ENCODE measurements at regions not wholly inside any gene's neighbourhood (a gene's known extent, or its start where the extent isn't known, plus 50 kb on each side); places are given as distances from the start of the nearest gene placed in this dataset.
"Not testable (repeated sequence)": the region's sequence is repeated elsewhere in the genome, so short reads cannot be mapped to it uniquely, and the experiment has no call there.

DNA sequence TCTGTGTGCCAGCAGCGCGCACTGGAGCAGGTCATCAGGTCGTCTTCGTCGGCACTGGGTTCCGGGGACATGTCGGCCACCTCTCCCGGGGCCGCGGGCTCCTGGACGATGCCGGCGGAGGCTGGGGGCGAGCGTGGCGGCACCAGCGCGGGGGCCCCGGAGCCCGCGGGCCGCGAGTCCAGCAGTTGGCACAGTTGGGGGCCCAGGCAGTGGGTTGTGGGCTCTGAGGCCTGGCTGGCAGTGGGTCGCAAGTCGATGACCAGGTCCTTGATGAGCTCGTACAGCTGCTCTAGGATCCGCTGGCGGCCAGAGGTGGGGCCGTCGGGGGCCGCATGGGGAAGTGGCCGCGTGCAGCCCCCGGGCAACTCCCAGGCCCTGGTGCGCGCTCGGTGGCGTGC, 300.5 kb downstream of the CCDC74A start:
- DNase-seq (ENCODE audit: low read depth in 2 of 2): no peak

DNA sequence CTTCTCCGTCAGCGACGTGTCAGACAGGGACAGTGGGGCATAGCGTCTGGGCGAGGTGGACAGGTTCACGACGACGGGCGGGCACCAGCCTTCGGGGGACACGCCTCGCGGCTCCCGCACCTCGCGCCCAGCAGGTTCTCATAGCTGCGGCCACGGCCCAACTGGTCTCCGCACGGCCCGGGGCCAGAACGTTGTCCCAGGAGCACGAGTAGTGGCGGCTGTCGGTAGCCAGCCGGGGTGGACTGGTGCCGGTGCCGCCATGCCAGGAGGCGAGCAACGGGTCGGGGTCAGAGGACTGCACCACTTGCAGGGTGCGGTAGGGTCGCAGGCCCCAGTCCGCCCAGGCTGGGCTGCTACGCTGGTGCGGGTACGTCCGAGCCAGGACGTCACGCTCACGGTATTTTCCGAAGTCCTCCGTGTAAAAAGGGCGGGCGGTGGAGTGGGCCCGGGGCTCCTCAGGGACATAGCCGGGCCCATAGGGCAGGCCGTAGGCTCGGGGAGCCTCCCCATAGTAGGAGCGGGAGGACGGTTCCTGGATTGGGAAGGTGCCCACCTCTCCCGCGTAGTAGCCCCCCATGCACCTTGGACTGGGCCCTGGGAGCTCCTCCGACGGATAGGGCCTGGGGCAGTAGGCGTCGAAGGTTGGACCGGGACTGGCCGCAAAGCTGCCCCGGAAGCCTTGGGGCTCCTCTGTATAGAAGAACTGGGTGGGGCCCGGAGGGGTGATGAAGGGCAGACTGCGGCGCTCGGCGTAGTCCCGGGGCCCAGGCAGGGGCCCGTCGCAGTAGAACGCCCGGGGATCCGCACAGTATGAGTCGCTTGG, 301.2 kb downstream of the CCDC74A start:
- not testable (repeated sequence) for DNase-seq (ENCODE audit: low read depth in 2 of 2)

DNA sequence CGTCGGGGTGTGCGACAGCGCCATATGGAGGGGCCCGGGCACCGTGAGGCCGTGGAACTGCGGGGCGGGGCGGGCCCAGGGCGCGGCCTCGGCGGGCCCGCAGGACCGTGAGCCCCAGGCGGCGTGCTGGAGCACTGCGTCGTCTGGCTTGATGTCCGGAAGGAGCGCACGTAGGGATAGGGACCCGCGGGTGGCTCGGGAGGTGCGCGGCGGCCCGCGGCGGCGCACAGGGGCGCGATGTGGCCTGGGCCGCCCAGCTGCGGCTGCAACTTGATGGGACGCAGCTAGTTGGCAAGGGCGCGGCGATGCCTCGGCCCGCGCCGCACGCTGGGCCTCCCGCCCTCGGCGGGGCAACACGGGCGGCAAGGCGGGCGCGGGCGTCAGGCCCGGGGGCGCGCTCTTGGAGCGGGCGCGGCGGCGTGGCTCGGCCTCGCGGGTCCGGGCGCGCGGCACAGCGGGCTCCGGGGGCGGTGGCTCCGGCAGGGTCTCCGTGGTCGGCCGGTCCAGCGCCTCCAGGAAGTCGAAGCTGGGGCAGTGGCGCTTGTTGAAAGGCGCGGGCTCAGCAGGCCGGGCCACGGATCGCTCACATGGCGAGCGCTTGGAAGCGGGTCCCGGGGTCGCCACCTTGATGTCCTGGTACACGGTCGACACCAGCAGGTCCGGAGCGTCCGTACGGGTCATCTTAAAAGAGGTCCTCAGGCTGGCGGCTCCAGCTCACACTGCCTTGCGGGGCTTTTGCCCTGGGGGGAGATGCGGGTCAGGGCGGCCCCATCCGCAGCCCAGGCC, 302.0 kb downstream of the CCDC74A start:
- DNase-seq (ENCODE audit: low read depth in 2 of 2): not testable (repeated sequence)

DNA sequence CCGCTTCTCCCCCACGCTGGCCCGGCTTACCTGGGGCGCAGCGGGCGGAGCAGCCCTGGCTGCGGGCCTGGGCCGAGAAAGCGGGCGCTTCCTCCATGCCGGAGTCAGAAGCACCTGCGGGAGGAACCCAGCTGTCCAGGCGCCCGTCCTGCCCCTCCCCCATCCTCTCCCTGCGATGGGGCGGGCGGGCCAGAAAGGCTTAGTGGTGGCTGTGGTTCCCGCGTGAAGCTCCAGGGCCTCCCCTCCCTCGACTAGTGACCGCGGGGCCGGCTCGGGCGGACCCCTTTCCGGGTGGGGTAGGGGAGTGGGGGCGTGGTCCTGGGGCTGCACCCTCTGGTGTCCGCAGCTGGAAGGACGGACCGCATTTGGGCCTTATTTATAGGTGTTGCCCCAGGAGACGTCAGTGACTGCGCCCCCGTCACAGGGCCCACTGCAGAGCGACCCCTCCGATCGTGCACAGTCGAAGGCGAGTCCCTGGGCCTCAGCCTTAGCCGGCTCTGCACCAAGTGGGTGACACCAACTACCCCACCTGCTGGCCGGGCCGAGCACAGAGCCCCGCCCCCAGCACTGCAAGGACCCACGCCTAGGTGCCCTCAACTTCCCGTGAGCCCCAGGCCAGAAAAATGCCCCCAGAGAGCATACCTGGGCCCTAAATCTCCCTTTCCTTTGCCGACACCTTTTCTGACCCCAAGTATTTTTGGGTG, 302.7 kb downstream of the CCDC74A start:
- not testable (repeated sequence) for DNase-seq (ENCODE audit: low read depth in 2 of 2)

DNA sequence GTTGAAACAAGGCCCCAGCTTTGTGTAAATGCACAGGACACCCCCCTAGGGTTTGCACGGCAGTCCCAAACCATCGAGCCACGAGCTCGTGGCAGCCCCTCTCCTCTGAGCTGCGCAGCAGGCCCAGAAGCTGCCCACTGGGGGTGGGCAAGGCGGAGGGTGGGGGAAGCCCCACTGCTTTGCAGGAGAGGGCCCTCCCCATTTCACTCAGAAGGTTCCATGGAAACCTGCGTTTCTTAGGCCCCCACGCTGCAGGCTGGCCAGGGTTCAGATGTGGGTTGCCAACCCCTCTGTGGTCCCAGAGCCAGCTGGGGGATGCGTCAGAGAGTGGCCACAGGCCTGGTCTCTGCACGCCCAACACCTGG, 303.2 kb downstream of the CCDC74A start:
- DNase-seq (ENCODE audit: low read depth in 2 of 2): not testable (repeated sequence)

DNA sequence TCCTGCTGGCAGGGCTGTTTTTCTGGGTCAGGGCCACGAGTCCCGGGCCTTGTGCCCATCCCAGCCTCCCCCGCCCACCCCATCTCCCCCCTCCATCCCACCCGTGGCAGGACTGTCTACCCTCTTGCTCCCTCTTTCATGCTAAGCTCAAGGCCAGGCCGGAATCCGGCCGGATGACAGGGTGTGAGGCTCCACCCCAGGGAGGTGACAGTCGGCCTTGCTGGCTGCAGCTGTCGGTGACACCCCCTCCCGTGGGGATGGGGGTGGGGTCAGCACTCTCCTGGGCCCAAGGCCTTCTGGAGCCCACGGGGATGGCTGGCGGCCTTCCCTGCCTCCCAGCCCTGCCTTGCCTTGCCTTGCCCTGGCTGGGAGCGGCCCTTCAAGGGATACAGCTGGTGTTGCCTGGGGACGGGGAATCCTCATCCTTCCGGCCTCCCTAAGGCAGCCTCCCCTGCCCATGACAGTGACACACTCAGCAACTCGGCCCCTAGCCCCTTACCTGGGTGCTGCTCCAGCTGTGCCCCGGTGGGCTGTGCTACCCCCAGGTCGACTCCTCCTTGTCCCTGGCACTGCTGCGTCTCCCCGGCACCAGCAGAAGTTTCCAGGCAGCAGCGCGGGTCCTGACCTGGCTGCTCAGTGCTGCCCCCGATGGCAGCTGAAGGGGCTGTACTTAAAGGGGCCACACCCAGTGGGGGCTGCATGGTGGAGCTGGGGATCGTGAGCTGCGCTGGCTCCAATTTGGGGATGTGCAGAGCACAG, 303.9 kb downstream of the CCDC74A start:
- DNase-seq (ENCODE audit: low read depth in 2 of 2): not testable (repeated sequence)

DNA sequence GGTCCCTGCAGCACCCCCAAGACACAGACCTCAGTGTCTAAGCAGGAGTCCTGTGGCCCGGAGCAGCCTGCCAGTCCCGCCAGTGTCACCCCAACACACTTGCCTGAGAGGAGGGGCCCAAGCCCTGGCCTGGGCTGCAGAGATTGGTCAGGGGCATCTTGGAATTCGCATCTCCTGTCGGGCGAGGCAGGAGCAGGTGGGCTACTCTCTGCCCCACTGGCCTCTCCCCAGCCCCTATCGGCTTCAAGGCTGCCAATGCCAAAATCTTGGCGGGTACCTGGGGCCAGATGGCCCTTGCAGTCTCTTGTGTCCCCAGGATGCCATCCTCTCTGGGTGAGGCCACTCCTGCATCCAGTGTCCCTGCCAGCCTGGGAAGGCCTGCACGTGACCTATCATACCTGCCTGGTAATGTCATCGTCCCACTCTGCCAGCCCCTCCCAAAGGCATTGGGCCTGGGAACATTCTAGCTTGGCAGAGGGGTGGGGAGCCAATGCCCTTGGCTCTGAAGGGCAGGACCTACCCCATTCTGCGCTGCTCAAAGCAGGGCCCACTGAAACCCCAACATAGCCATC, 304.6 kb downstream of the CCDC74A start:
- not testable (repeated sequence) for DNase-seq (ENCODE audit: low read depth in 2 of 2)

DNA sequence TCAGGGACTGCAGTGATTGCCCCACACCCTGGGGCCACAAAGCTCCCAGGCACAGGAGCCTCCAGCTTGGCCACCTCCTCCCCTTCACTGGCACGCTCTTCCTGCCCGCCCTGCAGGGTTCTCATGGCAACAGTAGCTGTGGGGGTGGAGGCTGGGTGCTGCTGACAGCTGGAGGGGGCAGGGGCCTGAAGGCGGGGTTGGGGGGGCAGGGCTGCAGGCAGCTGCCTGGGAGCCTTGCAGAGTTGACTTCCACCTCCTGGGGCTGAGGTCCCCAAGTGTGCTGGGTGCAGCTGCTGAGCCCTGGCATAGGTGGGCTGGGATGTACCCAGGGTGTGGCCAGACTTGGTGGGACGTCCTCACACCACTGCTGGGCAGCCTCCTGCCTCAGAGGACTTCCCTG, 305.2 kb downstream of the CCDC74A start:
- DNase-seq (ENCODE audit: low read depth in 2 of 2): not testable (repeated sequence)

DNA sequence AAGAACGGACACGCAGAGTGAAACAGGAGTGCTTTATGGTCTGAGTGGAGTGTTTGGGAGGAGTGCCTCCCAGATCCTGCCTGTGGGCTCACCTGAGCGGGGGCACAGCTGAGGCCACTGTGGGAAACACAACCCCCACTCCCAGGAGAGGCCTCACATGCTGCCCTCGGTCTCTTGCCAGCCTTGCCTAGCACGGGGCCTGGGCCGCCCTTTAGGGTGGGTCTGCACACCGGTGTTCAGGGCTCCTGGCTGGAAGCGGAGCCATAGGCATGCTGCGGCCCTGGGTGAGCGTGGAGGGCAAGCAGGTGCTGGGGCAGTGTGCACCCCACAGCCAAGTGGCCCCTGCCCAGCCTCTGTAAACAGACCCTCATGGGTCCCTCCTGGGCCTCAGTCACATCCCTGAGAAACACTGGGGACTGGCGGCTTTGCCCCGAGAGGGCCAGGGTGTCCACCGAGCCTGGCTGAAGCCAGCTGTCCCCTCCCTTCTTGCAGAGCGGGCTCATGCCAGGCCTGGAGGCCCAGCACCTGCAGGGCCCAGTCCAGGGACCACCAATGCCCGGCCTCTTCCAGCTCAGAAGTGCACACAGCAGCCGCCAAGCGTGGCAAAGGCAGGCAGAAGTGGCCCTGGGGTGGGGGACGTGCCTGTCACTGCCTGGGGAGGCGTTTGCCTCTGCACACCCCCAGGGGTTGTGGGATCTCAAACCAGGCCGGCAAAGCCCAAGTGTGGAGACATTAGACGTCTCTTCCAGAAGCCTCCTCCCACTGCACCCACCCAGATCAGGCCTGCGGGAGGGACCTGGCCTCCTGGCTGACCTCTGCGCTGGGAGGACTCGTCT, 305.9 kb downstream of the CCDC74A start:
- not testable (repeated sequence) for DNase-seq (ENCODE audit: low read depth in 2 of 2)

DNA sequence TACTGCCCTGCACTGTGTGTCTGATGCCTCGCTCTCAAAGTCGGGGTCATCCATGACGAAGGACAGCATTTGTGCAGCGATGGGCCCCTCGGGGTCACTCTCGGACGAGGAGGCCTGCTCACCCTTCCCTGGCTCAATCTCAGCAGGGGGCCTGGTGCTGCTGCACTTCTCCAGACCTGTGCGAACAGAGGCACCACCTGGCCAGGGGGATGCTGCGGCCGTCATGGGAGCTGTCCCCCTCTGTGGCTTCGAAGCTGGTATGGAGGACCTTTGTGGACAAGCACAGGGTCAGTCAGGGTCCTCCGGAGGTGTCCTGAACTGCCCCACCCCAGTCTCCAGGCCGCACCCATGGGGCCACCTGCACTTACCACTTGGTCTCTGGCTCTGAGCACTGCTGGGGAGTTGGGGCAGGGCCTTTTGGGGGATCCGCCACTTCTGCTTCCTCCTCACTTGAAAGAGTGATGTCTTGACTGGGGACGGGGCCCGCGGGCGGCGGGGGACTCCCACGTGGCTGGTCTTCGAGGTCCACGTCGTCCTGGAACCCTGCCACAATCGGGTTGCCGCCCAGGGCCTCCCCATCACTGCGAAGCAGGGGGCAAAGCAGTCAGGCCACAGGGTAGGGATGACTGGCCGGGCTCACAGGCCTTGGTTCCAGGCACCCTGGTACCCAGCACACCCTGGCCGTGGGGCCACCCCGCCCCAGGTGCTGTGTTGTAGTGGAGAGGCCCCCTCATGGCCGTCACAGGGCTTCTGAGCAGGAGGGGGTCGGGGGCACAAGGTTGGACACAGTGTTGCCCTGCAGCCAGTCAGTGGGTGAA, 306.7 kb downstream of the CCDC74A start:
- DNase-seq (ENCODE audit: low read depth in 2 of 2): not testable (repeated sequence)

DNA sequence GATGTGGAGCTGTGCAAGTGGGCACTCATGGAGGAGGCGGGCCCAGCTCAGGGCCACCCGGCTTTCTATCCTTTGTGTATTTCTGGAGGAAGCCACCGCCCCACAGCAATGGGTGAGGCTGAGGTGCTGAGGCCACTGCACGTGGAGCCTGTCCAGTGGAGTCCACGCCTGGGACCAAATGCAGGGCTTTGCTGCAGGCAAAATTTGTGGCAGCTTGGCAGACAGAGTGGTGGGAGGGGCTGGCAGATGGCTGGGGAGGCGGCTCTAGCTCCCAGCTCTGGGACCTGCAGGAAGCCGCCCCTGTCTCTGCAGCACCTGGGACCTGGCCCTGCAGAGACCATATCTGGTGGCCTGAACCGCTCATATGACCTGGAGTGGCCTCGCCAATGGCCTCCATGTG, 307.3 kb downstream of the CCDC74A start:
- not testable (repeated sequence) for DNase-seq (ENCODE audit: low read depth in 2 of 2)

DNA sequence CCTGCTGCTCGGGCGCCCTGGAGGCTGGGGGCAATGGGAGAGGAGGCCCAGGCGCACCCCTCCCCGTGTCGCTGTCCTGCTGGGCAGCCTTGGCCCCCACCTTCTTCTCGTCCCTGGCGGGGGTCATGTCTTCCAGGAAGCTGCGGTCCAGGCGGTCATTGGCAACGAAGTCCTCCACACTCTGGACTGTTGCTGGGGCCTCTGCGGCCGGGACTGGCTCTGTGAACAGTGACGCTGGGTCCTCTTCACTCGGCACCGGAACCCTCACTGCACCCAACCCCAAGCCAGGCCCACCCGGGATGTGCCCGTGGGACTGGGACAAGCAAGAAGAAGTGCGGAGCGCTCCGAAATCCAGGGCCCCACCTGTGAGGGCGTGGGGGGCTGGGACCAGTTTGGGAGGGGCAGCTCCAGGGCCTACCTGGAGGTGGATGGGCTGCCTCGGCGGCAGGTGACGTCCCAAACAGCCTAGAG, 308.0 kb downstream of the CCDC74A start:
- DNase-seq (ENCODE audit: low read depth in 2 of 2): no peak

DNA sequence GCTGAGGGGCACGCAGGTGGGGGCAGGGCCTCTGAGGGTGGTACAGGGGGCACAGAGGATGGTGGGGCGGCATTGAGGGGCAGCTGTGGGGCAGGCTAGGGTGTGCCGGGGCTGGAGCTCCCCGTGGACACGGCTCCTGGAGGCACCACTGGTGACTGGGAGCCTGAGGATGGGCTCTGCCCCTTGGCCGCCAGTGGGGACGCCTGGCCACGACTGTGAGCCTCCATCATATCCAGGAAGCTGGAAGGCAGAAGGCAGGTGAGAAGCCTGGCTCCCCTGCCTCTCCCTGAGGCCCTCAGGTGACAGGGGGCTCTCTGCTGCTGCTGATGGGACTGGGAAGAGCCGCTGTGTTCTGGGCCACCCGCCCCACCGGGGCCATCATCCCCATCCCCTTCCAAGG, 308.4 kb downstream of the CCDC74A start:
- DNase-seq (ENCODE audit: low read depth in 2 of 2): not testable (repeated sequence)

DNA sequence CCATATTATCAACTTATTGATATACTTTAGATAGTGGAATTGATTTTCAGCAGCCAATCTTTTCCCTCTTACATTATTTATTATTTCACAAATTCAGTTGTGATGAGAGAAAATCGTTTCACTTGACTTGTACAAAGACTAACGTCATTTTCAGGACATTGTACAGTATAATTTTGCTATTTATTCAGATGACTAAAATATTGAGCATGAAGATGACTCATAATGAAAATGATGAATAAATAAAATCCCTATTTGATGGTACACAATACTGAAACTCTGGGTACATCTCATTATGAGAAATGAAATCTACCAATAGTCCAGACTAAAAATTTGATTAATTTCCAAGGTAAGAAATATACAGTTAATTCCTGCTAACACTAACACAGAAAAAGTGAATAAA, 316.4 kb downstream of the CCDC74A start:
- not testable (repeated sequence) for DNase-seq (ENCODE audit: low read depth in 2 of 2)

DNA sequence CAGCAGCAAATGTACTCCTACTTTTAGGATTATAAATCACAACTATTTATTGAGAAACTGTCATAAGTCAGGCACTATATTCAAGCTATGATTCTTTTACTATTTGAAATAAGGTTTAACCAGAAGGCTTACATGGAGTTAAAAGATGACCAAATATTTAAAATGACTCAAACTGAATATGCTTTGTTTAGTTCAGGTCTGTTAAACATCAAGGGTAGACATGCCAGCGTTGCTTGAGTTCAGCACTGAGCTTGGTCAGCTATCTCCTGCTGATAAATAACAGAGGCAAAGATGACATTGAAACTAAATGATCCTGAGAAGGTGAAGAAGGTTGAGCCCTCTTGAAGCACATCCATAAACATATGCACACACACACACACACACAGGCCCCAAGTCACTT, 305.6 kb downstream of the ANKRD30BL start:
- DNase-seq (ENCODE audit: low read depth in 2 of 2): not testable (repeated sequence)

DNA sequence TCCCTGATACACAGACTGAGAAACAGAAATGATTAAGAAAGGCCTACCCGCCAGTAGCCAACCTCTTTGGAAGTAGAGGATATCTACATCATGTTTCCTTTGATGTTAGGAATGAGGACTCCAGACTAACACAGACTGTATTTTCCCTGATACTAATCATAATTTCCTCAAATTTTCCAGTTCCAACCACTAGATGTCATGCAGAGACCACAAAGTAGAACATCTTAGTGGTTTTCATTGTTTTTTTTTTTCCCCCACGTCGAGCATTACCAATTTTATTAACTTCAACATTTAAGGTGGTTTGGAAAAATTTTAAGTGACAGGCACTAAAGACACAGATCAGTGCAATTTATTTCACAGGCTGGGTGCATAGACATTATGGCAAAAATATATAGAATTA, 303.6 kb downstream of the ANKRD30BL start:
- DNase-seq (ENCODE audit: low read depth in 2 of 2): not testable (repeated sequence)
